HepG2 (cell line): ENCODE measurements at regions not wholly inside any gene's neighbourhood (a gene's known extent, or its start where the extent isn't known, plus 50 kb on each side); places are given as distances from the start of the nearest gene placed in this dataset.

Experiments
- ATAC-seq: fragments of 200-7000 bp; cut with Tn5 transposase; 3 replicates; pipeline ENCODE4 v1.9.1; 2020; ENCODE audit warnings: mild to moderate bottlenecking, moderate library complexity
- BruUV-seq: library from RNA; stranded (reverse); fragments of 400-500 nt; replicated peaks from 2 replicates; lab custom pipeline; 2021; lab: Mats Ljungman, UMichigan
- CTCF ChIA-PET: fragments of 300-600 bp; formaldehyde crosslinking; extraction: SDS; loops from one replicate; lab custom pipeline; 2021; ENCODE audit warnings: low total read pairs, inconsistent platforms, low intra/inter-chr PET ratio; lab: Yijun Ruan, JAX
- POLR2A ChIA-PET: fragments of 350-600 bp; sonication (Branson Sonifier 250); formaldehyde crosslinking; loops from one replicate; lab custom pipeline; 2020; ENCODE audit warnings: antibody characterized with exemption, inconsistent platforms; lab: Yijun Ruan, JAX
- DNase-seq: peaks from one replicate; pipeline ENCODE4 v3.0.0-alpha.2; 2015; ENCODE audit warnings: low spot score
- FAIRE-seq: peaks from 3 replicates; lab custom pipeline; 2011; peaks lifted over from hg19 to GRCh38; lab: Jason Lieb, UNC
- H2AFZ ChIP-seq: one replicate; pipeline ENCODE4 v1.6.1; 2011; ENCODE audit warnings: low read length, inconsistent platforms
- H3K27ac ChIP-seq: fragments of 300-600 bp; 3 replicates; pipeline ENCODE4 v1.8.0; 2011; ENCODE audit warnings: mixed run types, mild to moderate bottlenecking, mixed read lengths, low read length, inconsistent platforms; ENCODE audit not compliant: insufficient read depth; ENCODE audit errors: extremely low read length
- H3K27me3 ChIP-seq, 2 experiments: fragments of 200-600 bp in 1 of 2; 2 replicates in 1 of 2; 3 replicates in 1 of 2; pipeline versions ENCODE4 v1.6.0 to v1.8.0; 2011; ENCODE audit warnings: low read length in 2 of 2, mild to moderate bottlenecking in 2 of 2, moderate library complexity in 2 of 2, inconsistent platforms in 1 of 2; ENCODE audit not compliant: insufficient read depth in 2 of 2, control insufficient read depth in 1 of 2
- H3K36me3 ChIP-seq, 2 experiments: fragments of 200-600 bp in 1 of 2; replicated peaks in 1 of 2; 2 replicates in 1 of 2; 3 replicates in 1 of 2; pipeline versions ENCODE4 v1.5.1 to v1.8.0; 2011; ENCODE audit warnings: low read length in 2 of 2, inconsistent platforms in 1 of 2; ENCODE audit not compliant: insufficient read depth in 2 of 2, control insufficient read depth in 1 of 2
- H3K4me1 ChIP-seq: 2 replicates; pipeline ENCODE4 v1.5.1; 2012; ENCODE audit warnings: low read length, inconsistent platforms; ENCODE audit not compliant: insufficient read depth
- H3K4me2 ChIP-seq: 2 replicates; pipeline ENCODE4 v1.6.0; 2011; ENCODE audit warnings: low read depth, low read length, inconsistent platforms
- H3K4me3 ChIP-seq, 3 experiments: fragments of 200-600 bp in 1 of 3; sonication (generic), shearing (Covaris generic) in 1 of 3; replicated peaks in 1 of 3; 2 replicates each; pipeline ENCODE4 v1.5.1; 2011 to 2016; ENCODE audit warnings: low read length in 3 of 3, inconsistent platforms in 2 of 3, low read depth in 2 of 3, mild to moderate bottlenecking in 2 of 3, control low read depth in 1 of 3, mixed read lengths in 1 of 3; ENCODE audit not compliant: insufficient read depth in 1 of 3
- H3K79me2 ChIP-seq: one replicate; pipeline ENCODE4 v1.6.1; 2011; ENCODE audit warnings: low read length, inconsistent platforms; ENCODE audit not compliant: insufficient read depth
- H3K9ac ChIP-seq: 2 replicates; pipeline ENCODE4 v1.6.0; 2011; ENCODE audit warnings: mild to moderate bottlenecking, low read depth, low read length, inconsistent platforms; ENCODE audit not compliant: insufficient read depth
- H3K9me3 ChIP-seq: 2 replicates; pipeline ENCODE4 v1.5.1; 2012; ENCODE audit warnings: mild to moderate bottlenecking, low read length
- H4K20me1 ChIP-seq: 2 replicates; pipeline ENCODE4 v1.6.0; 2011; ENCODE audit warnings: inconsistent platforms, mild to moderate bottlenecking, low read length, moderate library complexity; ENCODE audit not compliant: insufficient read depth
- BCL6 ChIP-seq: IDR thresholded peaks from 2 replicates; pipeline ENCODE4 v1.6.1; 2016; ENCODE audit warnings: missing genetic modification reagents, missing compliant biosample characterization
- CREB1 ChIP-seq, 2 experiments: fragments of 450-650 bp in 1 of 2; IDR thresholded peaks; 2 replicates each; pipeline ENCODE4 v1.6.1; 2016 to 2017; ENCODE audit warnings: control low read depth in 1 of 2, mild to moderate bottlenecking in 1 of 2, missing compliant biosample characterization in 1 of 2, missing genetic modification characterization in 1 of 2
- HOXA7 ChIP-seq: sonication (generic); formaldehyde crosslinking; IDR thresholded peaks from 2 replicates; pipeline ENCODE4 v1.8.1; 2022; ENCODE audit warnings: mild to moderate bottlenecking, missing genetic modification reagents, moderate library complexity
- MTA3 ChIP-seq: sonication (generic); formaldehyde crosslinking; IDR thresholded peaks from 2 replicates; pipeline ENCODE4 v1.4.0; 2020; ENCODE audit warnings: missing genetic modification reagents
- MTF2 ChIP-seq: sonication (generic); formaldehyde crosslinking; IDR thresholded peaks from 2 replicates; pipeline ENCODE4 v1.5.0; 2020; ENCODE audit warnings: missing genetic modification reagents, borderline replicate concordance
- NFRKB ChIP-seq: fragments of 450-650 bp; IDR thresholded peaks from 2 replicates; pipeline ENCODE4 v1.6.1; 2017
- NPAS2 ChIP-seq: sonication (generic); formaldehyde crosslinking; IDR thresholded peaks from 2 replicates; pipeline ENCODE4 v1.8.0; 2022; ENCODE audit warnings: mild to moderate bottlenecking, missing genetic modification reagents, borderline replicate concordance
- SAFB2 ChIP-seq: sonication (generic); formaldehyde crosslinking; IDR thresholded peaks from 2 replicates; pipeline ENCODE4 v1.5.1; 2020; ENCODE audit warnings: missing genetic modification reagents, low read depth, mild to moderate bottlenecking, borderline replicate concordance
- SMC3 ChIP-seq: IDR thresholded peaks from 2 replicates; pipeline ENCODE4 v1.6.1; 2011; ENCODE audit warnings: low read length, improper control_type of control experiment
- ZMYM2 ChIP-seq: sonication (generic); formaldehyde crosslinking; IDR thresholded peaks from 2 replicates; pipeline ENCODE4 v1.8.0; 2022; ENCODE audit warnings: mild to moderate bottlenecking, missing genetic modification reagents
- ZNF326 ChIP-seq: sonication (generic); formaldehyde crosslinking; IDR thresholded peaks from 2 replicates; pipeline ENCODE4 v1.4.0; 2020; ENCODE audit warnings: missing genetic modification reagents, borderline replicate concordance
- ZNF530 ChIP-seq: sonication (generic); formaldehyde crosslinking; IDR thresholded peaks from 2 replicates; pipeline ENCODE4 v1.5.0; 2020; ENCODE audit warnings: low read depth, mild to moderate bottlenecking, missing genetic modification reagents
- ZNF614 ChIP-seq: IDR thresholded peaks from 2 replicates; pipeline ENCODE4 v1.6.1; 2018; ENCODE audit warnings: missing biosample characterization, missing genetic modification reagents, inconsistent platforms, borderline replicate concordance
- ZNF616 ChIP-seq: sonication (generic); formaldehyde crosslinking; IDR thresholded peaks from 2 replicates; pipeline ENCODE4 v1.5.0; 2020; ENCODE audit warnings: low read depth, mild to moderate bottlenecking, missing genetic modification reagents
- ZNF746 ChIP-seq: sonication (generic); formaldehyde crosslinking; IDR thresholded peaks from 2 replicates; pipeline ENCODE4 v1.8.0; 2022; ENCODE audit warnings: mild to moderate bottlenecking, missing genetic modification reagents
- ZSCAN31 ChIP-seq: sonication (generic); formaldehyde crosslinking; IDR thresholded peaks from 2 replicates; pipeline ENCODE4 v1.5.0; 2020; ENCODE audit warnings: low read depth, mild to moderate bottlenecking, missing genetic modification reagents
- WGBS: methylation state at CpG from one replicate; pipeline ENCODE4 v1.1.6; 2017; ENCODE audit warnings: low lambda C conversion rate; 5-methylcytosine and 5-hydroxymethylcytosine counted together
- in situ Hi-C: cut with HindIII; loops from 2 replicates; pipeline ENCODE4 v1.10.0; 2017; ENCODE audit warnings: low pct_unique_long_range_greater_than_20kb; ENCODE audit not compliant: extremely low pct_ligation_motif_present
- intact Hi-C: fragments of 100-400 bp; cut with micrococcal nuclease; formaldehyde crosslinking; loops from one replicate; pipeline ENCODE4 v1.10.0; 2022; ENCODE audit not compliant: unreplicated experiment
- TF ChIP-seq, protein P1 (sequence below): sonication (generic); formaldehyde crosslinking; IDR thresholded peaks from 2 replicates; pipeline ENCODE4 v1.4.0; 2020; ENCODE audit warnings: low read depth, mild to moderate bottlenecking, missing genetic modification reagents

DNA sequence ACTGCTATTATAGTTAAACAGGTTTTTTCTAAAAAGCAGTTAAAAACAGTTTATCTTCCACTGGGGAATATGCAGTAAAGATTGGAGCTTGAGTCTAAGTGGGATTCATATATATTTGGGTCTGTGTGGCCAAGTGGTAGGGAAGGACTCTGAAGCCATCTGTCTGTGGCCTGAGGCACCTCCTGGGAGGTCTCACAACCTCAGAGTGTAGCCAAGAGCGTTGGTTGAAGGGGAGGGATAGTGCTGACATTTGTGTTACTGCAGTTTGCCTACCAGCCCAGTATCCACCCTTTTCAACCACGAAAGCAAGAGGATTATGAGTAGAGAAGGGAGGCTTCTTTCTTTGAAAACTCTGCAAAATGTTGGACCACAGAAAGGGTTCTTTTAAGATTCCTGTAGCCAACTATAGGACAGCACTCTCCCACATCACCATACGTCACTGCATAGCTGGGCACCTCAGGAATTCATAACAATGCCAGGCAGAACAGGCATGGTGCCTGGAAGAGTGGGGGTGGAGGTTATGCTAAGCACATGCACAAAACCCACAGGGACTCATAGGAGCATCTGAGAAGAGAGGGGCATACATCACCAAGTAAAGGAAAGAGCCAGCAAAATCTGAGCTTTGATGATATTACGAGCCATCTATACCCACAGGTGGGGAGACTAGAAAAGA, 90.5 kb upstream of the HEY2 start:
- no peak overlapping the region for H2AFZ ChIP-seq
- no peak overlapping the region for H3K9ac ChIP-seq
- no peak for DNase-seq
- H3K27me3 ChIP-seq: 0 out of 5 replicates have a peak, but pooled peaks cover 0 to 7% of the 10 kb centered on the region in 2 experiments
- no peak for FAIRE-seq
- 1% methylated on average over 4 of the region's 4 CpGs for WGBS
- no peak overlapping the region for H3K4me2 ChIP-seq
- CTCF ChIA-PET: no interaction called here
- intact Hi-C loops (no loop called here), in situ Hi-C loops (no loop called here)
- H3K79me2 ChIP-seq: no peaks in the 10 kb centered on the region
- no peak overlapping the region for H3K4me3 ChIP-seq
- no peaks in the 10 kb centered on the region for H4K20me1 ChIP-seq
- no peaks in the 10 kb centered on the region for H3K4me1 ChIP-seq
- BruUV-seq: no TSS peak
- no peak overlapping the region for H3K27ac ChIP-seq
- no peak for ATAC-seq
- POLR2A ChIA-PET: no interaction called here
- H3K36me3 ChIP-seq: no peaks in the 10 kb centered on the region
- no peaks in the 10 kb centered on the region for H3K9me3 ChIP-seq
- TF ChIP-seq NFRKB (no peak), CREB1 (IDR thresholded peaks at IDR 0.05) (peak; percentile 21; the same call in 1 of the 2 replicates), CREB1 (CRISPR knock-in tag; IDR thresholded peaks at IDR 0.05) (no peak)

DNA sequence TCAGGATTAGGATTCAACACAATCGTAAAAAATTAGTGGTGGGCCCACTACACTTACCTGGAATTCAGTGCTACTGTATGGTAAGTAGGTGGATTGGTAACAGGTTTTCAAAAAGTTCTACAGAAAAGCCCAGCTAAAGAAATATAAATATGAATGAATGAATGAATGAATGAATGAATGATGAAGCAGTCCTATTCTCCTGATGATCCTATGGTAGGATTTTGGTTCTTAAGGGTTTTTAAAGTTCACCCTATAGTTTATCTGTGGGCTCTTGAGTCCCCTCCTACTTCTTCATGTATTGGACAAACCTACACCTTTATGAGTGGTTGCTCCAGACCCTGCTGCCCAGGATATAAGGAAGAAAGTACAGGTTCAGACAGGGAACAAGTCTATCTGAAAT, 89.5 kb upstream of the HEY2 start:
- no peaks in the 10 kb centered on the region for H3K4me1 ChIP-seq
- intact Hi-C loops: no loop called here
- no peak overlapping the region for H3K9ac ChIP-seq
- ChIA-PET POLR2A (no interaction called here), CTCF (no interaction called here)
- H2AFZ ChIP-seq: no peak overlapping the region
- H3K36me3 ChIP-seq: no peaks in the 10 kb centered on the region
- DNase-seq: no peak
- H3K4me2 ChIP-seq: no peak overlapping the region
- H3K27ac ChIP-seq: no peak overlapping the region
- H3K27me3 ChIP-seq: 0 out of 5 replicates have a peak, but pooled peaks cover 0 to 9% of the 10 kb centered on the region in 2 experiments
- no peaks in the 10 kb centered on the region for H3K79me2 ChIP-seq
- no peak overlapping the region for H3K4me3 ChIP-seq
- no peak for ATAC-seq
- no peaks in the 10 kb centered on the region for H4K20me1 ChIP-seq
- BruUV-seq: no TSS peak
- no peaks in the 10 kb centered on the region for H3K9me3 ChIP-seq
- in situ Hi-C loops: no loop called here
- no peak for FAIRE-seq
- TF ChIP-seq SMC3 (no peak), ZSCAN31 (CRISPR knock-in tag) (no peak), BCL6 (CRISPR knock-in tag) (no peak), ZNF530 (CRISPR knock-in tag) (no peak), ZNF746 (CRISPR knock-in tag) (no peak), ZNF326 (CRISPR knock-in tag) (no peak), MTA3 (no peak), HOXA7 (CRISPR knock-in tag) (no peak), SAFB2 (CRISPR knock-in tag) (no peak), ZNF616 (CRISPR knock-in tag) (no peak), ZMYM2 (CRISPR knock-in tag) (no peak), MTF2 (CRISPR knock-in tag) (no peak), NPAS2 (no peak), ZNF614 (no peak)
- TF ChIP-seq, protein P1, sequence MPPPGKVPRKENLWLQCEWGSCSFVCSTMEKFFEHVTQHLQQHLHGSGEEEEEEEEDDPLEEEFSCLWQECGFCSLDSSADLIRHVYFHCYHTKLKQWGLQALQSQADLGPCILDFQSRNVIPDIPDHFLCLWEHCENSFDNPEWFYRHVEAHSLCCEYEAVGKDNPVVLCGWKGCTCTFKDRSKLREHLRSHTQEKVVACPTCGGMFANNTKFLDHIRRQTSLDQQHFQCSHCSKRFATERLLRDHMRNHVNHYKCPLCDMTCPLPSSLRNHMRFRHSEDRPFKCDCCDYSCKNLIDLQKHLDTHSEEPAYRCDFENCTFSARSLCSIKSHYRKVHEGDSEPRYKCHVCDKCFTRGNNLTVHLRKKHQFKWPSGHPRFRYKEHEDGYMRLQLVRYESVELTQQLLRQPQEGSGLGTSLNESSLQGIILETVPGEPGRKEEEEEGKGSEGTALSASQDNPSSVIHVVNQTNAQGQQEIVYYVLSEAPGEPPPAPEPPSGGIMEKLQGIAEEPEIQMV (CRISPR knock-in tag): no peak
- 17% methylated on average over 1 of the region's 1 CpG for WGBS
